ENCODE measurements at regions not wholly inside any gene's neighbourhood (a gene's known extent, or its start where the extent isn't known, plus 50 kb on each side); places are given as distances from the start of the nearest gene placed in this dataset.

- H3F3A ChIP-seq (ENCODE audit: insufficient read depth, low read length, poor library complexity, severe bottlenecking), result no peaks in the 10 kb centered on the region
These were observed 209.6 kb downstream of the CYP26B1 start for GRCh38 chr2:71938108-71938507.

GRCh38 chr2:71937396-71937795 lies 210.3 kb downstream of the CYP26B1 start:
- Histone ChIP-seq H3F3A (ENCODE audit: insufficient read depth, low read length, poor library complexity, severe bottlenecking) (no peaks in the 10 kb centered on the region), H3K79me2 (replicated peaks; ENCODE audit: insufficient read depth, low read length) (no peaks in the 10 kb centered on the region), H4K20me1 (ENCODE audit: insufficient read depth) (no peaks in the 10 kb centered on the region), H3K4me3 (ENCODE audit: low read length) (no peak overlapping the region), H3K9me3 (ENCODE audit: low read length) (no peaks in the 10 kb centered on the region), H3K36me3 (ENCODE audit: insufficient read depth, low read length) (no peaks in the 10 kb centered on the region), H3K9me2 (ENCODE audit: insufficient read depth, low read length) (no peaks in the 10 kb centered on the region), H3K9ac (ENCODE audit: low read length) (no peak overlapping the region), H3K4me2 (ENCODE audit: low read length) (no peak overlapping the region), H3K27me3 (ENCODE audit: insufficient read depth, low read depth, low read length) (no peaks in the 10 kb centered on the region), H3K27ac (ENCODE audit: low read length) (no peak overlapping the region), H2AFZ (ENCODE audit: low read depth, low read length) (no peak overlapping the region)
- TF ChIP-seq EP300 (conservative IDR thresholded peaks at IDR 0.05; ENCODE audit: poor library complexity, severe bottlenecking), result no peak
- TF ChIP-seq POLR2AphosphoS5 (IDR thresholded peaks at IDR 0.05), result no peak
- TF ChIP-seq REST (IDR thresholded peaks at IDR 0.05; ENCODE audit: borderline replicate concordance), result no peak
- no peak for TF ChIP-seq RAD21 (conservative IDR thresholded peaks at IDR 0.05)
- TF ChIP-seq MXI1 (conservative IDR thresholded peaks at IDR 0.05; ENCODE audit: poor library complexity, severe bottlenecking), result no peak
- no peak for TF ChIP-seq EZH2 (IDR thresholded peaks at IDR 0.05; ENCODE audit: borderline replicate concordance, insufficient read depth, low read length, poor library complexity, severe bottlenecking)

More at GRCh38 chr2:71938108-71938507, 209.6 kb downstream of the CYP26B1 start:
- Histone ChIP-seq H3K27me3 (ENCODE audit: insufficient read depth, low read depth, low read length) (no peaks in the 10 kb centered on the region), H3K9me2 (ENCODE audit: insufficient read depth, low read length) (no peaks in the 10 kb centered on the region), H3K4me3 (ENCODE audit: low read length) (no peak overlapping the region), H3K9ac (ENCODE audit: low read length) (no peak overlapping the region), H3K4me2 (ENCODE audit: low read length) (no peak overlapping the region), H3K79me2 (replicated peaks; ENCODE audit: insufficient read depth, low read length) (no peaks in the 10 kb centered on the region), H3K27ac (ENCODE audit: low read length) (no peak overlapping the region), H3K9me3 (ENCODE audit: low read length) (no peaks in the 10 kb centered on the region), H3K36me3 (ENCODE audit: insufficient read depth, low read length) (no peaks in the 10 kb centered on the region), H4K20me1 (ENCODE audit: insufficient read depth) (no peaks in the 10 kb centered on the region), H2AFZ (ENCODE audit: low read depth, low read length) (no peak overlapping the region)
- TF ChIP-seq EP300 (conservative IDR thresholded peaks at IDR 0.05; ENCODE audit: poor library complexity, severe bottlenecking) (no peak), POLR2AphosphoS5 (IDR thresholded peaks at IDR 0.05) (no peak), REST (IDR thresholded peaks at IDR 0.05; ENCODE audit: borderline replicate concordance) (no peak), SMC3 (conservative IDR thresholded peaks at IDR 0.05; ENCODE audit: poor library complexity) (no peak), RAD21 (conservative IDR thresholded peaks at IDR 0.05) (no peak), TAF1 (IDR thresholded peaks at IDR 0.05; ENCODE audit: low read depth) (no peak), MXI1 (conservative IDR thresholded peaks at IDR 0.05; ENCODE audit: poor library complexity, severe bottlenecking) (no peak), EZH2 (IDR thresholded peaks at IDR 0.05; ENCODE audit: borderline replicate concordance, insufficient read depth, low read length, poor library complexity, severe bottlenecking) (no peak), CTCF (IDR thresholded peaks at IDR 0.05; ENCODE audit: poor library complexity, severe bottlenecking) (no peak)

Measured in neural cell (in vitro differentiated cells).